HepG2 (cell line): ENCODE measurements at regions not wholly inside any gene's neighbourhood (a gene's known extent, or its start where the extent isn't known, plus 50 kb on each side); places are given as distances from the start of the nearest gene placed in this dataset.

Source experiments
- ATAC-seq: fragments of 200-7000 bp; cut with Tn5 transposase; 3 replicates; pipeline ENCODE4 v1.9.1; 2020; ENCODE audit warnings: mild to moderate bottlenecking, moderate library complexity
- BruUV-seq: library from RNA; stranded (reverse); fragments of 400-500 nt; replicated peaks from 2 replicates; lab custom pipeline; 2021; lab: Mats Ljungman, UMichigan
- CTCF ChIA-PET: fragments of 300-600 bp; formaldehyde crosslinking; extraction: SDS; loops from one replicate; lab custom pipeline; 2021; ENCODE audit warnings: low total read pairs, inconsistent platforms, low intra/inter-chr PET ratio; lab: Yijun Ruan, JAX
- POLR2A ChIA-PET: fragments of 350-600 bp; sonication (Branson Sonifier 250); formaldehyde crosslinking; loops from one replicate; lab custom pipeline; 2020; ENCODE audit warnings: antibody characterized with exemption, inconsistent platforms; lab: Yijun Ruan, JAX
- DNase-seq: peaks from one replicate; pipeline ENCODE4 v3.0.0-alpha.2; 2015; ENCODE audit warnings: low spot score
- FAIRE-seq: peaks from 3 replicates; lab custom pipeline; 2011; peaks lifted over from hg19 to GRCh38; lab: Jason Lieb, UNC
- H2AFZ ChIP-seq: one replicate; pipeline ENCODE4 v1.6.1; 2011; ENCODE audit warnings: low read length, inconsistent platforms
- H3K27ac ChIP-seq: fragments of 300-600 bp; 3 replicates; pipeline ENCODE4 v1.8.0; 2011; ENCODE audit warnings: mixed run types, mild to moderate bottlenecking, mixed read lengths, low read length, inconsistent platforms; ENCODE audit not compliant: insufficient read depth; ENCODE audit errors: extremely low read length
- H3K27me3 ChIP-seq, 2 experiments: fragments of 200-600 bp in 1 of 2; 2 replicates in 1 of 2; 3 replicates in 1 of 2; pipeline versions ENCODE4 v1.6.0 to v1.8.0; 2011; ENCODE audit warnings: low read length in 2 of 2, mild to moderate bottlenecking in 2 of 2, moderate library complexity in 2 of 2, inconsistent platforms in 1 of 2; ENCODE audit not compliant: insufficient read depth in 2 of 2, control insufficient read depth in 1 of 2
- H3K36me3 ChIP-seq, 2 experiments: fragments of 200-600 bp in 1 of 2; replicated peaks in 1 of 2; 2 replicates in 1 of 2; 3 replicates in 1 of 2; pipeline versions ENCODE4 v1.5.1 to v1.8.0; 2011; ENCODE audit warnings: low read length in 2 of 2, inconsistent platforms in 1 of 2; ENCODE audit not compliant: insufficient read depth in 2 of 2, control insufficient read depth in 1 of 2
- H3K4me1 ChIP-seq: 2 replicates; pipeline ENCODE4 v1.5.1; 2012; ENCODE audit warnings: low read length, inconsistent platforms; ENCODE audit not compliant: insufficient read depth
- H3K4me2 ChIP-seq: 2 replicates; pipeline ENCODE4 v1.6.0; 2011; ENCODE audit warnings: low read depth, low read length, inconsistent platforms
- H3K4me3 ChIP-seq, 3 experiments: fragments of 200-600 bp in 1 of 3; sonication (generic), shearing (Covaris generic) in 1 of 3; replicated peaks in 1 of 3; 2 replicates each; pipeline ENCODE4 v1.5.1; 2011 to 2016; ENCODE audit warnings: low read length in 3 of 3, inconsistent platforms in 2 of 3, low read depth in 2 of 3, mild to moderate bottlenecking in 2 of 3, control low read depth in 1 of 3, mixed read lengths in 1 of 3; ENCODE audit not compliant: insufficient read depth in 1 of 3
- H3K79me2 ChIP-seq: one replicate; pipeline ENCODE4 v1.6.1; 2011; ENCODE audit warnings: low read length, inconsistent platforms; ENCODE audit not compliant: insufficient read depth
- H3K9ac ChIP-seq: 2 replicates; pipeline ENCODE4 v1.6.0; 2011; ENCODE audit warnings: mild to moderate bottlenecking, low read depth, low read length, inconsistent platforms; ENCODE audit not compliant: insufficient read depth
- H3K9me3 ChIP-seq: 2 replicates; pipeline ENCODE4 v1.5.1; 2012; ENCODE audit warnings: mild to moderate bottlenecking, low read length
- H4K20me1 ChIP-seq: 2 replicates; pipeline ENCODE4 v1.6.0; 2011; ENCODE audit warnings: inconsistent platforms, mild to moderate bottlenecking, low read length, moderate library complexity; ENCODE audit not compliant: insufficient read depth
- ATF7 ChIP-seq, 2 experiments: fragments of 450-650 bp in 1 of 2; sonication (generic) in 1 of 2; formaldehyde crosslinking in 1 of 2; IDR thresholded peaks; 2 replicates each; pipeline versions ENCODE4 v1.4.0 to v1.6.1; 2016 to 2020; ENCODE audit warnings: antibody characterized with exemption in 1 of 2, mild to moderate bottlenecking in 1 of 2, missing genetic modification reagents in 1 of 2
- BHLHE40 ChIP-seq: IDR thresholded peaks from 2 replicates; pipeline ENCODE4 v1.6.1; 2011; ENCODE audit warnings: low read length, improper control_type of control experiment
- CEBPB ChIP-seq: IDR thresholded peaks from 2 replicates; pipeline ENCODE4 v1.6.1; 2011; ENCODE audit warnings: low read depth, low read length, improper control_type of control experiment, borderline replicate concordance
- JUND ChIP-seq: sonication (generic); formaldehyde crosslinking; IDR thresholded peaks from 2 replicates; pipeline ENCODE4 v1.8.0; 2022; ENCODE audit warnings: mild to moderate bottlenecking, missing genetic modification reagents
- KLF16 ChIP-seq, 2 experiments: sonication (generic) in 1 of 2; formaldehyde crosslinking in 1 of 2; IDR thresholded peaks; 2 replicates each; pipeline versions ENCODE4 v1.6.1 to v1.8.0; 2016 to 2023; ENCODE audit warnings: missing genetic modification reagents in 2 of 2, missing compliant biosample characterization in 1 of 2
- ZBTB7A ChIP-seq: sonication (generic); formaldehyde crosslinking; IDR thresholded peaks from 2 replicates; pipeline ENCODE4 v1.8.0; 2022; ENCODE audit warnings: mild to moderate bottlenecking, missing genetic modification reagents
- ZNF20 ChIP-seq: sonication (generic); formaldehyde crosslinking; IDR thresholded peaks from 2 replicates; pipeline ENCODE4 v1.4.0; 2020; ENCODE audit warnings: mild to moderate bottlenecking, moderate library complexity, missing genetic modification reagents
- ZNF550 ChIP-seq: sonication (generic); formaldehyde crosslinking; IDR thresholded peaks from 2 replicates; pipeline ENCODE4 v1.4.0; 2020; ENCODE audit warnings: mild to moderate bottlenecking, missing genetic modification reagents, borderline replicate concordance
- WGBS: methylation state at CpG from one replicate; pipeline ENCODE4 v1.1.6; 2017; ENCODE audit warnings: low lambda C conversion rate; 5-methylcytosine and 5-hydroxymethylcytosine counted together
- in situ Hi-C: cut with HindIII; loops from 2 replicates; pipeline ENCODE4 v1.10.0; 2017; ENCODE audit warnings: low pct_unique_long_range_greater_than_20kb; ENCODE audit not compliant: extremely low pct_ligation_motif_present
- intact Hi-C: fragments of 100-400 bp; cut with micrococcal nuclease; formaldehyde crosslinking; loops from one replicate; pipeline ENCODE4 v1.10.0; 2022; ENCODE audit not compliant: unreplicated experiment
- TF ChIP-seq, protein P1 (sequence below): sonication (generic); formaldehyde crosslinking; IDR thresholded peaks from 2 replicates; pipeline ENCODE4 v1.9.0; 2021; ENCODE audit warnings: missing genetic modification reagents, borderline replicate concordance
- TF ChIP-seq, protein P2 (sequence below): sonication (generic); formaldehyde crosslinking; conservative IDR thresholded peaks from 2 replicates; pipeline ENCODE4 v1.4.0; 2020; ENCODE audit warnings: missing genetic modification reagents

DNA sequence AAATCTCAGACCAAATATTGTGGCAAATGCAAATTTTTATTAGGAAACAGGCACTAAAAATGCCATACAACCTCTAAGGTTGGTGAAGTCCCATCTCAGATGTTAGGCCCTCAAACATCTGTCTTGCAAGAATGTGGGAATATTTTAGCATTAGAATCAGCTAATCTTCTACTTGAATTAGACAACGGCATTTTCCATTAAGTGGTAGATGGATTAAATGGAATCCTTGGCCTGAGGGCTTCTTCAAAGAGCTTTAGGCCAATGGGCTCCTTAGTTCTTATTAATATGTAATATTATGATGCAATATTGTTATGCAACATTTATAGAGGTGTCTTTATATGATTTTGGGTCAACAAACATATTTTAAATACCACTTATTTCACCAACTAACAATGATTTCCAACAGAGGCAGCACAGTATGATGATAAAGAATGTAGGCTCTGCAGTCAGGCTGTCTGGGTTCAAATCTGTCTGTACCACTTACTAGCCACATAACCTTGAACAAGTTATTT is 122.9 kb upstream of the PLEKHA5 start:
- no peak for ATAC-seq
- FAIRE-seq = no peak
- Histone ChIP-seq H3K9ac (no peak overlapping the region), H3K9me3 (no peaks in the 10 kb centered on the region), H3K4me3 (no peak overlapping the region), H3K4me1 (no peaks in the 10 kb centered on the region), H3K79me2 (no peaks in the 10 kb centered on the region), H3K27me3 (no peaks in the 10 kb centered on the region), H3K27ac (no peak overlapping the region), H3K36me3 (no peaks in the 10 kb centered on the region), H4K20me1 (no peaks in the 10 kb centered on the region), H3K4me2 (no peak overlapping the region), H2AFZ (no peak overlapping the region)
- BruUV-seq = no TSS peak
- in situ Hi-C loops = no loop called here
- no peak for DNase-seq
- CTCF ChIA-PET = no interaction called here
- intact Hi-C loops = no loop called here
- TF ChIP-seq ATF7 (IDR thresholded peaks at IDR 0.05) (0 out of 2 replicates have a peak, but pooled peaks have one; percentile 15), ATF7 (CRISPR knock-in tag; IDR thresholded peaks at IDR 0.05) (no peak), KLF16 (CRISPR knock-in tag; IDR thresholded peaks at IDR 0.05) (no peak), CEBPB (0 out of 2 replicates have a peak, but pooled peaks have one; percentile 50), ZNF20 (CRISPR knock-in tag) (no peak), ZNF550 (CRISPR knock-in tag) (no peak), BHLHE40 (no peak), ZBTB7A (CRISPR knock-in tag) (no peak), JUND (CRISPR knock-in tag) (no peak)
- TF ChIP-seq, protein P1, sequence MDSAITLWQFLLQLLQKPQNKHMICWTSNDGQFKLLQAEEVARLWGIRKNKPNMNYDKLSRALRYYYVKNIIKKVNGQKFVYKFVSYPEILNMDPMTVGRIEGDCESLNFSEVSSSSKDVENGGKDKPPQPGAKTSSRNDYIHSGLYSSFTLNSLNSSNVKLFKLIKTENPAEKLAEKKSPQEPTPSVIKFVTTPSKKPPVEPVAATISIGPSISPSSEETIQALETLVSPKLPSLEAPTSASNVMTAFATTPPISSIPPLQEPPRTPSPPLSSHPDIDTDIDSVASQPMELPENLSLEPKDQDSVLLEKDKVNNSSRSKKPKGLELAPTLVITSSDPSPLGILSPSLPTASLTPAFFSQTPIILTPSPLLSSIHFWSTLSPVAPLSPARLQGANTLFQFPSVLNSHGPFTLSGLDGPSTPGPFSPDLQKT (CRISPR knock-in tag) = no peak
- TF ChIP-seq, protein P2, sequence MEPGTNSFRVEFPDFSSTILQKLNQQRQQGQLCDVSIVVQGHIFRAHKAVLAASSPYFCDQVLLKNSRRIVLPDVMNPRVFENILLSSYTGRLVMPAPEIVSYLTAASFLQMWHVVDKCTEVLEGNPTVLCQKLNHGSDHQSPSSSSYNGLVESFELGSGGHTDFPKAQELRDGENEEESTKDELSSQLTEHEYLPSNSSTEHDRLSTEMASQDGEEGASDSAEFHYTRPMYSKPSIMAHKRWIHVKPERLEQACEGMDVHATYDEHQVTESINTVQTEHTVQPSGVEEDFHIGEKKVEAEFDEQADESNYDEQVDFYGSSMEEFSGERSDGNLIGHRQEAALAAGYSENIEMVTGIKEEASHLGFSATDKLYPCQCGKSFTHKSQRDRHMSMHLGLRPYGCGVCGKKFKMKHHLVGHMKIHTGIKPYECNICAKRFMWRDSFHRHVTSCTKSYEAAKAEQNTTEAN (CRISPR knock-in tag) = no peak
- POLR2A ChIA-PET = no interaction called here
- WGBS = 0% methylated on average over 1 of the region's 1 CpG
